SU-DHL-6 (cell line): ENCODE measurements at regions not wholly inside any gene's neighbourhood (a gene's known extent, or its start where the extent isn't known, plus 50 kb on each side); places are given as distances from the start of the nearest gene placed in this dataset.

Source experiments
- CTCF ChIP-seq: fragments of 200-600 bp; sonication (generic); IDR thresholded peaks from one replicate; pipeline ENCODE4 v1.5.1; 2017; ENCODE audit warnings: antibody characterized with exemption, mild to moderate bottlenecking, low read length, moderate library complexity; ENCODE audit not compliant: insufficient read depth, poor library complexity, severe bottlenecking
- EZH2phosphoT487 ChIP-seq: fragments of 200-600 bp; sonication (generic), shearing (Covaris generic); conservative IDR thresholded peaks from 2 replicates; pipeline ENCODE4 v1.6.1; 2018; ENCODE audit warnings: mild to moderate bottlenecking, antibody characterized with exemption, low read length, moderate library complexity, mixed read lengths

GRCh38 chr10:52645187-52645758 lies 127.3 kb downstream of the MBL2 start:
- TF ChIP-seq CTCF = no peak
- no peak for TF ChIP-seq EZH2phosphoT487
